Esophagus squamous epithelium (tissue), 5 donors: ENCODE measurements at regions not wholly inside any gene's neighbourhood (a gene's known extent, or its start where the extent isn't known, plus 50 kb on each side); places are given as distances from the start of the nearest gene placed in this dataset.

Experiments
- DNase-seq: peaks from one replicate; lab custom pipeline; 2025; lab: John Stamatoyannopoulos, UW
- H3K27ac ChIP-seq, 4 donors: fragments of 200-600 bp; sonication (generic); one replicate each; pipeline ENCODE4 v1.5.1; 2016 to 2019; ENCODE audit warnings: mild to moderate bottlenecking in 1 of 4
- H3K27me3 ChIP-seq, 4 donors: fragments of 200-600 bp; sonication (generic); 1 replicate in 3 of 4; 2 replicates in 1 of 4; pipeline versions ENCODE4 v1.5.1 to v1.6.0; 2017 to 2021; ENCODE audit warnings: antibody characterized with exemption in 1 of 4
- H3K36me3 ChIP-seq, 3 donors: fragments of 200-600 bp; sonication (generic); one replicate each; pipeline ENCODE4 v1.5.1; 2016 to 2019
- H3K4me1 ChIP-seq, 3 donors: fragments of 200-600 bp; sonication (generic); one replicate each; pipeline ENCODE4 v1.5.1; 2017 to 2019
- H3K4me3 ChIP-seq, 4 donors: fragments of 200-600 bp; sonication (generic); 1 replicate in 3 of 4; 2 replicates in 1 of 4; pipeline ENCODE4 v1.5.1; 2016 to 2019; ENCODE audit warnings: mild to moderate bottlenecking in 2 of 4, moderate library complexity in 1 of 4
- H3K9me3 ChIP-seq, 3 donors: fragments of 200-600 bp; sonication (generic); one replicate each; pipeline ENCODE4 v1.5.1; 2016 to 2019
- POLR2A ChIP-seq, 4 donors: fragments of 450-650 bp; IDR thresholded peaks; one replicate each; pipeline ENCODE4 v1.6.1; 2017; ENCODE audit warnings: antibody characterized with exemption in 4 of 4, mild to moderate bottlenecking in 4 of 4, moderate library complexity in 3 of 4
- WGBS, 2 donors: methylation state at CpG; one replicate each; pipeline ENCODE4 v1.1.5; 2018; 5-methylcytosine and 5-hydroxymethylcytosine counted together
- intact Hi-C: fragments of 100-400 bp; cut with DNase I; formaldehyde crosslinking; loops from one replicate; pipeline ENCODE4 v1.15.0; 2022
- TF ChIP-seq, protein P1 (sequence below), 6 experiments: fragments of 450-650 bp in 4 of 6; fragments of 200-600 bp in 2 of 6; sonication (generic) in 2 of 6; IDR thresholded peaks; one replicate each; pipeline ENCODE4 v1.5.1; 2016 to 2019; ENCODE audit warnings: antibody characterized with exemption in 6 of 6, mild to moderate bottlenecking in 4 of 6, moderate library complexity in 4 of 6
- donor health status: DM: yes; HTN: yes; CAD: no.

DNA sequence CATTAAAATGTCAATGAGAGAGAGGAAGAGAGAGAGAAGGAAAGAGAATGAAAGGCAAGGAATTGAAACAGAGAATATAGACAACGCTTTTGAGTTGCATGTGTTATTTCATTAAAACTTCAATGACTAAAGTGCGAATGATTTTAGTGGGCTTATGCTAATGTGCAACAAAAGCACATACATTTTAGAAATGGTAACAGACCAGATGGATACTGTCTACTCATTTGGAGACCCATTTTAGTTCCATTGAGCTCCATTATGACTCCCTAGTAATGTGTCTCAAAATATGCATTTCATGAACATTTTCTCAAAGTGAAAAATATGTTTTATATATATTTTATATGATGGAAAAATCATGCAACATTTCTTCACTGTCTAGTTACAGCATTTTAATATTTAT, 622.2 kb upstream of the GCFC2 start:
- Histone ChIP-seq H3K36me3 (no peaks in the 10 kb centered on the region), H3K27me3 (no peaks in the 10 kb centered on the region), H3K27ac (no peak overlapping the region), H3K4me3 (no peak overlapping the region), H3K4me1 (no peaks in the 10 kb centered on the region), H3K9me3 (no peaks in the 10 kb centered on the region)
- TF ChIP-seq, protein P1, sequence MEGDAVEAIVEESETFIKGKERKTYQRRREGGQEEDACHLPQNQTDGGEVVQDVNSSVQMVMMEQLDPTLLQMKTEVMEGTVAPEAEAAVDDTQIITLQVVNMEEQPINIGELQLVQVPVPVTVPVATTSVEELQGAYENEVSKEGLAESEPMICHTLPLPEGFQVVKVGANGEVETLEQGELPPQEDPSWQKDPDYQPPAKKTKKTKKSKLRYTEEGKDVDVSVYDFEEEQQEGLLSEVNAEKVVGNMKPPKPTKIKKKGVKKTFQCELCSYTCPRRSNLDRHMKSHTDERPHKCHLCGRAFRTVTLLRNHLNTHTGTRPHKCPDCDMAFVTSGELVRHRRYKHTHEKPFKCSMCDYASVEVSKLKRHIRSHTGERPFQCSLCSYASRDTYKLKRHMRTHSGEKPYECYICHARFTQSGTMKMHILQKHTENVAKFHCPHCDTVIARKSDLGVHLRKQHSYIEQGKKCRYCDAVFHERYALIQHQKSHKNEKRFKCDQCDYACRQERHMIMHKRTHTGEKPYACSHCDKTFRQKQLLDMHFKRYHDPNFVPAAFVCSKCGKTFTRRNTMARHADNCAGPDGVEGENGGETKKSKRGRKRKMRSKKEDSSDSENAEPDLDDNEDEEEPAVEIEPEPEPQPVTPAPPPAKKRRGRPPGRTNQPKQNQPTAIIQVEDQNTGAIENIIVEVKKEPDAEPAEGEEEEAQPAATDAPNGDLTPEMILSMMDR (IDR thresholded peaks at IDR 0.05), result no peak
- no peak for TF ChIP-seq POLR2A (IDR thresholded peaks at IDR 0.05)
- intact Hi-C loops, result no loop called here
- DNase-seq, result no peak
- 87 to 90% methylated on average over 2 of the region's 2 CpGs for WGBS, 2 donors

DNA sequence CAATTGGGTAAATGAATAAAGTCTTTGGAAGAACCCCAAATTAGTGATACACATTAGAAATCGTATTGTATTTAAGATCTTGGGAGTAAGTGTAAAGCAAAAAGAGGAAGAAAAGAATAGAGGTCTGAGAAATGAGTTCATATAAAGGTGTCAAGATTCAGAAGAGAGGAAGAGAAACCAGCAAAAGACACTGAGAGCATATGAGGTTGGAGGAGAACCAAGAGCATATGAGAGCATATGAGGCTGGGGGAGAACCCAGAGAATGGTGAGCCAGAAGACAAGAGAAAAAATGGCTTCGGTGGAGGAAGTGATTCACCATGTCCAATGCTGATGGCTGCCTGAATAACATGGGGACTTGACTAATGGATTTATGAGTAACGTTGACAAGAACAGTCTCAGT, 620.1 kb upstream of the GCFC2 start:
- Histone ChIP-seq H3K36me3 (no peaks in the 10 kb centered on the region), H3K27me3 (no peaks in the 10 kb centered on the region), H3K9me3 (no peaks in the 10 kb centered on the region), H3K4me1 (no peaks in the 10 kb centered on the region), H3K4me3 (no peak overlapping the region), H3K27ac (no peak overlapping the region)
- intact Hi-C loops, result no loop called here
- WGBS, 2 donors, result 75 to 79% methylated on average over 3 of the region's 3 CpGs
- DNase-seq, result no peak
- no peak for TF ChIP-seq POLR2A (IDR thresholded peaks at IDR 0.05)
- TF ChIP-seq, protein P1 (IDR thresholded peaks at IDR 0.05), result no peak

DNA sequence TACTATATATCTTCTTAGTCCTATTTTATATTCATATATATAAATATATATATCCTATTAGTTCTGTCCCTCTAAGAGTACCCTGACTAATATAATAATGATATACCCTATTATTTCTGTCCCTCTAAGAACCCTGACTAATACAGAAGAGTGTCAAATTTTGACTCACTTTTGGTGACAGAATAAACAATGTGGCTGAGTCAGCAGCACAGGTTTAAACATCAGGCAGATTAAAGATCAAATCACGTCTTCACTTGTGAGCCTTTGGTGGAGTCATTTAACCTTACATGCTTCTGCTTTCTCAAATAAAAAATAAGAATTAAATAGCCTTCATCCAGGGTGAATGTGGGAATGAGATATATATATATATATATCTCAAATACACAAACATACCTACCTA, 615.9 kb upstream of the GCFC2 start:
- no peak for DNase-seq

DNA sequence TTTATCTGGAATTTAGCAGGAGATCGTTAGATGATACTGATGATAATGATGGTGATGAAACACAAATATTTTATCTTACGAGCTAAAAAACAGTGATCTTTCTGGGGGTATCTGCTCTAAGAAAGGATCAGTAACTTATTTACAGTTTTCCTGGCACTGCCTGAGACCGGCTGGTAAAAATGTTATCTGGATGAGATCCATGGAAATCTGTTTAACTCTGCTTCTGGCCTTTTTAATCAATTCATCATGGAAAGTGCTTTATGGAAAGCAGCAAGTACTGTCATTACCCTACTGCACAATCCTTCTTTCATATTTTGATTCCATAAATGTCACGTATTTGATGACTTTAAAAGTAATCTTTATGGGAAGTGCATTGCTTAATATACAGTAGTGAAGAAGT, 612.7 kb upstream of the GCFC2 start:
- intact Hi-C loops, result no loop called here
- Histone ChIP-seq H3K4me1 (no peaks in the 10 kb centered on the region), H3K9me3 (no peaks in the 10 kb centered on the region), H3K4me3 (no peak overlapping the region), H3K27ac (no peak overlapping the region), H3K27me3 (no peaks in the 10 kb centered on the region), H3K36me3 (no peaks in the 10 kb centered on the region)
- no peak for DNase-seq
- TF ChIP-seq POLR2A (IDR thresholded peaks at IDR 0.05), result no peak
- TF ChIP-seq, protein P1 (IDR thresholded peaks at IDR 0.05), result no peak
- WGBS, 2 donors, result 73% methylated on average over 4 of the region's 4 CpGs

More for the DNA sequence above, 615.9 kb upstream of the GCFC2 start:
- H3K27ac ChIP-seq, result no peak overlapping the region
- no peaks in the 10 kb centered on the region for H3K4me1 ChIP-seq
- no peaks in the 10 kb centered on the region for H3K36me3 ChIP-seq
- no peak overlapping the region for H3K4me3 ChIP-seq
- no peaks in the 10 kb centered on the region for H3K27me3 ChIP-seq
- TF ChIP-seq POLR2A (IDR thresholded peaks at IDR 0.05), result no peak
- H3K9me3 ChIP-seq, result no peaks in the 10 kb centered on the region
- 21 to 48% methylated on average over 1 of the region's 1 CpG for WGBS, 2 donors
- intact Hi-C loops, result no loop called here

DNA sequence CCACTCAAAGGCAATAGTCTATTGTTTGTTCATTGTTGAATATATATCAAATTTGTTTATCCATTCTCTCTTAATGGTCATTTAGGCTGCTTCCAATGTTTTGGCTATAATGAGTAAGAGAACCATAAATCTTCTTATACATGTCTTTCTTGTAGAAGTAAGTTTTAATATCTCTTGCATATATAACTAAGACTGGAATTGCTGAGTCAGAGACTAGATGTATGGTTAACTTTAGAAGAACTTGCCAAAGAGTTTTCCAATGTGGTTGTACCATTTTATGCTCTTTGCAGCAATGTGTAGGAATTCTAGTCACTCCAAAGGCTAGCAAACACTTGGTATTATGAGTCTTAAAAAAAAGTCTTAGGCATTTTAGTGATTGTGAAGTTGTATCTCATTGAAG, 610.0 kb upstream of the GCFC2 start:
- no peak for DNase-seq
- TF ChIP-seq, protein P1 (IDR thresholded peaks at IDR 0.05), result no peak
- no peak for TF ChIP-seq POLR2A (IDR thresholded peaks at IDR 0.05)
- intact Hi-C loops, result no loop called here
- Histone ChIP-seq H3K4me1 (no peaks in the 10 kb centered on the region), H3K27ac (no peak overlapping the region), H3K36me3 (no peaks in the 10 kb centered on the region), H3K4me3 (no peak overlapping the region), H3K27me3 (no peaks in the 10 kb centered on the region), H3K9me3 (no peaks in the 10 kb centered on the region)

DNA sequence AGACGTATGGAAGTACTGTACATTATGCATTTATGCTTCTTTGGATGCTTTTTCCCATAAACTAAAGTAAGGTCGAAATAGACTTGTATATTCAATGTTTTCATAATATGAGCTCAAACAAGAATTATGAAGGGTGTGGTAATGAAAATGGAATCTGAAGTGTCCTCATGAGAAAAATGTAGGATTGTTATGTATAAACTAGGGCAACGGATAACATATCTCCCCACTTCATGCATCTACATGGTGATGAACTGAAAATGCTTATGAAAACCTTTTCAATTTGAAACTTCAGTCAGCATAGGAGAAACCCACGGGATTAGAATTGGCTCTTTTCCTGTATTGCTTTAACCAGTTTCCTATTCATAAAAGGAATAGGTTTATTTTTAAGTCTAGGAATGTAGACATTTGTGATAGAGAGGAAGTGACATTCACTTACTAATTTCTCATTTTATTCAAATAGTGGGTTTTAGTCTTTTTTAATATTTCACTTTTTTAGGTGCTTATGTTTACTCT, 608.2 kb upstream of the GCFC2 start:
- no peaks in the 10 kb centered on the region for H3K36me3 ChIP-seq
- 53 to 62% methylated on average over 4 of the region's 4 CpGs for WGBS, 2 donors
- intact Hi-C loops, result no loop called here
- H3K4me1 ChIP-seq, result no peaks in the 10 kb centered on the region
- TF ChIP-seq, protein P1 (IDR thresholded peaks at IDR 0.05), result no peak
- TF ChIP-seq POLR2A (IDR thresholded peaks at IDR 0.05), result no peak
- no peaks in the 10 kb centered on the region for H3K9me3 ChIP-seq
- no peak overlapping the region for H3K4me3 ChIP-seq
- no peak overlapping the region for H3K27ac ChIP-seq
- H3K27me3 ChIP-seq, result no peaks in the 10 kb centered on the region
- no peak for DNase-seq
